Lower lobe of right lung (tissue), 2 donors: ENCODE measurements at regions not wholly inside any gene's neighbourhood (a gene's known extent, or its start where the extent isn't known, plus 50 kb on each side); places are given as distances from the start of the nearest gene placed in this dataset.

Experiments
- ATAC-seq, 2 donors: fragments of 200-7000 bp; cut with Tn5 transposase; one replicate each; pipeline ENCODE4 v1.9.1; 2020 to 2022; ENCODE audit warnings: mild to moderate bottlenecking in 2 of 2, moderate library complexity in 2 of 2
- DNase-seq: peaks from one replicate; pipeline ENCODE4 v3.0.0-alpha.2; 2020
- H3K27ac ChIP-seq: fragments of 200-600 bp; one replicate; pipeline ENCODE4 v1.8.0; 2022
- H3K27me3 ChIP-seq: fragments of 200-600 bp; one replicate; pipeline ENCODE4 v1.8.0; 2022; ENCODE audit warnings: low read depth
- H3K36me3 ChIP-seq: fragments of 200-600 bp; one replicate; pipeline ENCODE4 v1.8.0; 2022; ENCODE audit warnings: mild to moderate bottlenecking
- H3K4me1 ChIP-seq: fragments of 200-600 bp; one replicate; pipeline ENCODE4 v1.8.0; 2022
- H3K4me3 ChIP-seq: fragments of 200-600 bp; one replicate; pipeline ENCODE4 v1.8.0; 2022; ENCODE audit warnings: mild to moderate bottlenecking
- H3K9me3 ChIP-seq: fragments of 200-600 bp; one replicate; pipeline ENCODE4 v1.8.0; 2022
- intact Hi-C: fragments of 100-400 bp; cut with DNase I; formaldehyde crosslinking; loops from one replicate; pipeline ENCODE4 v1.11.0; 2022
- TF ChIP-seq, protein P1 (sequence below): fragments of 200-600 bp; IDR thresholded peaks from one replicate; pipeline ENCODE4 v1.8.0; 2022; ENCODE audit warnings: antibody characterized with exemption, mild to moderate bottlenecking
- donor health status: DM: no; HTN: yes; CAD: no; lungs with severe emphysema.

DNA sequence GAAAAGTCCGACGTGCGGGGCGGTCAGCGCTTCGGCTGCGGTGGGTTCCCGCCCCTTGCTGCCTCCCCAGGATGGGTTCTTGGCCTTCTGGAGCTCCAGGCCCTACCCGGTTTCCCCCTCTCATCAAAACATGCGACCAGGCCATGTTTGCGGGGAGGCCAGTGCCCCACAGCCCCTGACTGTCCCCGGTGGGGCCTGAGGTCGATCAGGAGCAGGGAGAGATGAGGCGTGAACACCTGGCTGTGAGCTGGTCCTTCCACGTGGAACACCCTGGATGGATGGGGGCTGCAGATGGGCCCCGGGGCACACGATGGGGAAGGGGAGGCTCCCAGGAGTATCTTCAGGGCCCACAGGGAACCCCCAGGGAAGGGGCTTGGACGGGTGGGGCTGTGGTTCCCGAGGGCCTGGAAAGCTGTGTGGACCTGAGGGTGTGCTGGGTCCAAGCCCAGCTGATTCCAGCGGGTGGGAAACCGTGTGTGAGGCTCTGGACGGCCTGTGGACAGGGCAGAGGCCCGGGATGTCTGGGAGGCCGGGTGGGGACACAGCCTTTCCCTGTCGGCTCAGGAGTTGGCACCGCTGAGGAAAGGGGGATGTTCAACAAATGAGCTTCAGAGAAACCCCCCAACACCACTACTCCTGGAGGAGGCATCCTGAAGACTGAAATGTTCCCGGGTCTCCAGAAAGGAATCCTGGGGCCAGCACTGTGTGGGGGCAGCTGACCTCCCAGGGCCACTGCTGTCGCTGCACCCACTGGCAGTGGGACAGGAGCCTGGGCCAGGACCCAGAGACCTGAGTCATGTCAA, 187.0 kb upstream of the C14orf180 start:
- DNase-seq = no peak

DNA sequence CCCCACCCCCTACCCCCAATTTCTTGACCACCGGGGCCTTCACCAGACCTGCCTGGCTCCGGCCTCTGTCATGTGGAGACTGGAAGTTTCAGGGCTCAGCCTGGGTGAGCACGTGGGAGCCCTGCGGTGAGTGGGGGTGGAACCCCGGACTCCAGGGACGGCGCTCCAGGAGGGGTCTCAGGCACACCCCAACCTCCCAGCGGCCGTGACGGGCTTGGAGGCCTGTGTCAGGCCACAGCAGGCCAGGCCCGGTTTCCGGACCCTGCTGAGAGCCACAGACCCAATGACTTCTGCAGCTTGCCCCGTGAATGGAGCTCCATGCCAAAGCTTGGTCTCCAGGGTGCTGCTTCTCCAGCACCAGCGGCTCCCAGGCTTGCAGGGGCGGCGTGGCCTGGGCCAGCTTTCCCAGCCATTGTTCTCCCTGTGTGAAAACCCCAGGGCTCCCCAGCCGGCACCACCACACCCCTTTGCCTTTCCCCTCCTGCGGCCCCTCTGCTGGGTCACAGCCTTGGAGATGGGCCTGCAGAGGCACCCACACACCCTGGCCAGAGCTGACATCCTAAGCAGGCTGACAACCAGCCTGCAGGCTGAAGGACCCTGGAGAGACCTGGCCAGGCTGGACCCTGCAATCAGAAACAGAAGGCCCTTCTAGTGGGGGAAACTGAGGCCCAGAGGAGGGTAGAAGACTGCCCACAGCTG, 186.2 kb upstream of the C14orf180 start:
- Histone ChIP-seq H3K27me3 (peaks cover 5% of the 10 kb centered on the region), H3K4me1 (peaks cover 16% of the 10 kb centered on the region), H3K4me3 (no peak overlapping the region), H3K36me3 (no peaks in the 10 kb centered on the region), H3K9me3 (peaks cover 9% of the 10 kb centered on the region), H3K27ac (peak overlapping the region; percentile 51)
- DNase-seq = no peak
- ATAC-seq = peak in 1 of 2 donors; percentile 33
- intact Hi-C loops = no loop called here
- TF ChIP-seq, protein P1, sequence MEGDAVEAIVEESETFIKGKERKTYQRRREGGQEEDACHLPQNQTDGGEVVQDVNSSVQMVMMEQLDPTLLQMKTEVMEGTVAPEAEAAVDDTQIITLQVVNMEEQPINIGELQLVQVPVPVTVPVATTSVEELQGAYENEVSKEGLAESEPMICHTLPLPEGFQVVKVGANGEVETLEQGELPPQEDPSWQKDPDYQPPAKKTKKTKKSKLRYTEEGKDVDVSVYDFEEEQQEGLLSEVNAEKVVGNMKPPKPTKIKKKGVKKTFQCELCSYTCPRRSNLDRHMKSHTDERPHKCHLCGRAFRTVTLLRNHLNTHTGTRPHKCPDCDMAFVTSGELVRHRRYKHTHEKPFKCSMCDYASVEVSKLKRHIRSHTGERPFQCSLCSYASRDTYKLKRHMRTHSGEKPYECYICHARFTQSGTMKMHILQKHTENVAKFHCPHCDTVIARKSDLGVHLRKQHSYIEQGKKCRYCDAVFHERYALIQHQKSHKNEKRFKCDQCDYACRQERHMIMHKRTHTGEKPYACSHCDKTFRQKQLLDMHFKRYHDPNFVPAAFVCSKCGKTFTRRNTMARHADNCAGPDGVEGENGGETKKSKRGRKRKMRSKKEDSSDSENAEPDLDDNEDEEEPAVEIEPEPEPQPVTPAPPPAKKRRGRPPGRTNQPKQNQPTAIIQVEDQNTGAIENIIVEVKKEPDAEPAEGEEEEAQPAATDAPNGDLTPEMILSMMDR = no peak

More for the DNA sequence above, 187.0 kb upstream of the C14orf180 start:
- TF ChIP-seq, protein P1 = no peak
- Histone ChIP-seq H3K9me3 (peaks cover 3% of the 10 kb centered on the region), H3K27me3 (peaks cover 5% of the 10 kb centered on the region), H3K4me3 (no peak overlapping the region), H3K27ac (no peak overlapping the region), H3K4me1 (peaks cover 16% of the 10 kb centered on the region), H3K36me3 (no peaks in the 10 kb centered on the region)
- intact Hi-C loops = no loop called here
- ATAC-seq = no peak

DNA sequence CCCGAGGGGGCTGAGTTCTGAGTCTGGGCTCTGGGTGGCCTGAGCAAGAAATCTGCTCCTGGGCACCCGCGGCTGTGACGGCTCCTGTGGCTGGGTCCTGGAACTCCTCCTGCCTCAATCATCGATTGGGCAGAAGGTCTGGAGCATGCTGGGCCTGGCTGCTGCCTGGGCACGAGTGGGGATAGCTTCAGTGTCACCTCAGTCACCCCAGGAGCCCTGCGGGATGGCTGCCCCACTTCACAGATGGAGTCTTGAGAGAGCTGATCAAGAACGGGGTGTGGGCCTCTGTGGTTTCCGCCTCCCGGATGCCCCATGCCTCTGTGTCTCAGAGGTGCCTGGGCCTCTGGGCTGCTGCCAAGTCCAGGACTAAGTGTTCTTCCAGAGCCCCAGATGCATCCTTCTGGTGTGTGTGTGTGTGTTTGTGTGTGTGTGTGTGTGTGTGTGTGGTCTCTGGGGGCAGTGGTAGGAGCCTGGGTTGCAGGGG, 185.6 kb upstream of the C14orf180 start:
- Histone ChIP-seq H3K27ac (peak overlapping the region; percentile 51), H3K4me3 (no peak overlapping the region), H3K4me1 (peaks cover 16% of the 10 kb centered on the region), H3K27me3 (peaks cover 5% of the 10 kb centered on the region), H3K36me3 (no peaks in the 10 kb centered on the region), H3K9me3 (peaks cover 14% of the 10 kb centered on the region)
- intact Hi-C loops = no loop called here
- peak; percentile 55 to 62 for ATAC-seq
- DNase-seq = peak; percentile 67
- TF ChIP-seq, protein P1 = no peak

DNA sequence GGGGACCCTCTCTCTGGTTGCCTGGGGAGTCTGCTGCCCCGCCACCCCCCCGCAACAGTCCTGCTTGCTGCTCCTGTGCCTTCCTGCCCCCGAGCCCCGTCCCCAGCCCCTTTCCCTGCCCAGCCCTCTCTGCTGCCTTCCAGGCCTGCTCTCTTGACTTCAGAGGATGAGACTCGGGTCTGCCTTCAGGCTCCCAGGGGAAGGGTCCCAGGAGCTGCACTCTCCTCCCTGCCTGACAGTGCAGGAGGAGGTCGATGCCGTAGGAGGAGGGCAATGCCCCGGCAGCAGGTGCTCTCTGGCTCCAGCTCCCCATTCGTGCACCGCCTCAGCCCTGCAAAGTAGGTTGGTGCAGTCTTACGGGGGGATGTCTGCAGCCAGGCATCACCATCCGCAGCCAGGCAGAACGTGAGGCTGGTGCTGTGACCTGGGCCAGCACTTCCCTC, 185.1 kb upstream of the C14orf180 start:
- Histone ChIP-seq H3K27ac (no peak overlapping the region), H3K36me3 (no peaks in the 10 kb centered on the region), H3K4me1 (peaks cover 16% of the 10 kb centered on the region), H3K4me3 (no peak overlapping the region), H3K27me3 (peaks cover 5% of the 10 kb centered on the region), H3K9me3 (peaks cover 14% of the 10 kb centered on the region)
- TF ChIP-seq, protein P1 = no peak
- no peak for ATAC-seq
- intact Hi-C loops = no loop called here
- DNase-seq = no peak

DNA sequence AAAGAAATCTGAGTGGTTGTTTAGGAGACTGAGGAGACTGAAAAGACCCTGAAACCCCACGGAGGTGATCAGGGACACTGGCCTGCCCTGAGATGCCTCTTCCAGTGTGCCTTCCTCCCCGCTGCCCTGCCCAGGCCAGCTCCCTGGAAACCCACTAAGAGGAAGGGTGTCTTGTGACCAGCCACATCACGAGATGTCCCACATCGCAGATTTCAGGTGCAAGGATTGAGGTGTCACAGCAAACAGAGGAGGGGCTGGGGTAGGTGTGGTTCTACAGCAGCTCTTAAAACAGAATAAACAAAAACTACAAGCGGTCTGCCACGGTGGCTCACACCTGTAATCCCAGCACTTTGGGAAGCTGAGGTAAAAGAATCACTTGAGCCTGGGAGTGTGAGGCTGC, 184.3 kb upstream of the C14orf180 start:
- Histone ChIP-seq H3K4me1 (peaks cover 16% of the 10 kb centered on the region), H3K4me3 (no peak overlapping the region), H3K9me3 (peaks cover 14% of the 10 kb centered on the region), H3K27me3 (peaks cover 5% of the 10 kb centered on the region), H3K36me3 (no peaks in the 10 kb centered on the region), H3K27ac (no peak overlapping the region)
- intact Hi-C loops = no loop called here
- DNase-seq (no peak), ATAC-seq (no peak)
- TF ChIP-seq, protein P1 = no peak
